Gastroesophageal sphincter (tissue), 3 donors: ENCODE measurements at regions not wholly inside any gene's neighbourhood (a gene's known extent, or its start where the extent isn't known, plus 50 kb on each side); places are given as distances from the start of the nearest gene placed in this dataset.

ENCODE experiments used
- EP300 ChIP-seq: sonication (generic); formaldehyde crosslinking; IDR thresholded peaks from one replicate; pipeline ENCODE4 v1.6.1; 2017; ENCODE audit warnings: antibody characterized with exemption, mild to moderate bottlenecking
- POLR2A ChIP-seq, 2 donors: fragments of 450-650 bp; IDR thresholded peaks; one replicate each; pipeline ENCODE4 v1.6.1; 2017; ENCODE audit warnings: antibody characterized with exemption in 2 of 2, mild to moderate bottlenecking in 2 of 2, moderate library complexity in 1 of 2
- TF ChIP-seq, protein P1 (sequence below), 4 experiments: fragments of 200-600 bp in 2 of 4; fragments of 450-650 bp in 2 of 4; sonication (generic) in 1 of 4; IDR thresholded peaks; one replicate each; pipeline ENCODE4 v1.5.1; 2017 to 2019; ENCODE audit warnings: antibody characterized with exemption in 4 of 4, mild to moderate bottlenecking in 2 of 4, moderate library complexity in 2 of 4

- TF ChIP-seq, protein P1, sequence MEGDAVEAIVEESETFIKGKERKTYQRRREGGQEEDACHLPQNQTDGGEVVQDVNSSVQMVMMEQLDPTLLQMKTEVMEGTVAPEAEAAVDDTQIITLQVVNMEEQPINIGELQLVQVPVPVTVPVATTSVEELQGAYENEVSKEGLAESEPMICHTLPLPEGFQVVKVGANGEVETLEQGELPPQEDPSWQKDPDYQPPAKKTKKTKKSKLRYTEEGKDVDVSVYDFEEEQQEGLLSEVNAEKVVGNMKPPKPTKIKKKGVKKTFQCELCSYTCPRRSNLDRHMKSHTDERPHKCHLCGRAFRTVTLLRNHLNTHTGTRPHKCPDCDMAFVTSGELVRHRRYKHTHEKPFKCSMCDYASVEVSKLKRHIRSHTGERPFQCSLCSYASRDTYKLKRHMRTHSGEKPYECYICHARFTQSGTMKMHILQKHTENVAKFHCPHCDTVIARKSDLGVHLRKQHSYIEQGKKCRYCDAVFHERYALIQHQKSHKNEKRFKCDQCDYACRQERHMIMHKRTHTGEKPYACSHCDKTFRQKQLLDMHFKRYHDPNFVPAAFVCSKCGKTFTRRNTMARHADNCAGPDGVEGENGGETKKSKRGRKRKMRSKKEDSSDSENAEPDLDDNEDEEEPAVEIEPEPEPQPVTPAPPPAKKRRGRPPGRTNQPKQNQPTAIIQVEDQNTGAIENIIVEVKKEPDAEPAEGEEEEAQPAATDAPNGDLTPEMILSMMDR (IDR thresholded peaks at IDR 0.05) = no peak
- TF ChIP-seq POLR2A (IDR thresholded peaks at IDR 0.05) = no peak
- no peak for TF ChIP-seq EP300
Observed at GRCh38 chr2:8022908-8023640, 658.8 kb upstream of the ID2 start.
